GM19463 (cell line): ENCODE measurements at regions not wholly inside any gene's neighbourhood (a gene's known extent, or its start where the extent isn't known, plus 50 kb on each side); places are given as distances from the start of the nearest gene placed in this dataset.

Source experiments
- ATAC-seq: cut with Tn5 transposase; IDR thresholded peaks from one replicate; pipeline ENCODE4 v1.9.1; 2021; ENCODE audit warnings: mild to moderate bottlenecking, moderate library complexity; ENCODE audit not compliant: unreplicated experiment

- no peak for ATAC-seq
Observed at GRCh38 chr6:132934496-132934895, 120.1 kb downstream of the RPS12 start.

GRCh38 chr6:132936646-132937045 is 122.3 kb downstream of the RPS12 start:
- no peak for ATAC-seq

- ATAC-seq, result no peak
Observed at GRCh38 chr6:132937466-132937906, 123.1 kb downstream of the RPS12 start.

GRCh38 chr6:132948889-132949288 is 134.5 kb downstream of the RPS12 start:
- no peak for ATAC-seq

- no peak for ATAC-seq
Observed at GRCh38 chr6:132950566-132950965, 136.2 kb downstream of the RPS12 start.

GRCh38 chr6:132952031-132952867 is 137.9 kb downstream of the RPS12 start:
- no peak for ATAC-seq

- ATAC-seq, result no peak
Observed at GRCh38 chr6:132952986-132953385, 138.6 kb downstream of the RPS12 start.

GRCh38 chr6:132954222-132954621 is 139.9 kb downstream of the RPS12 start:
- no peak for ATAC-seq

GRCh38 chr6:132954936-132955335 is 140.6 kb downstream of the RPS12 start:
- ATAC-seq, result no peak

GRCh38 chr6:132959639-132960326 is 145.4 kb downstream of the RPS12 start:
- ATAC-seq, result no peak

- no peak for ATAC-seq
Observed at GRCh38 chr6:132960720-132961119, 146.4 kb downstream of the RPS12 start.

GRCh38 chr6:132961122-132961521 is 146.8 kb downstream of the RPS12 start:
- no peak for ATAC-seq

GRCh38 chr6:132961610-132962009 is 147.2 kb downstream of the RPS12 start:
- ATAC-seq, result no peak

- ATAC-seq, result peak; percentile 63
Observed at GRCh38 chr6:132962936-132963868, 148.8 kb downstream of the RPS12 start.

- no peak for ATAC-seq
Observed at GRCh38 chr6:132964101-132964867, 149.9 kb downstream of the RPS12 start.

- ATAC-seq, result no peak
Observed at GRCh38 chr6:132964868-132965382, 150.6 kb downstream of the RPS12 start.

- no peak for ATAC-seq
Observed at GRCh38 chr6:132967871-132968270, 153.5 kb downstream of the RPS12 start.

GRCh38 chr6:132968419-132968950 is 154.1 kb downstream of the RPS12 start:
- no peak for ATAC-seq

- no peak for ATAC-seq
Observed at GRCh38 chr6:132969196-132969595, 154.8 kb downstream of the RPS12 start.

- ATAC-seq, result no peak
Observed at GRCh38 chr6:132971676-132972075, 157.3 kb downstream of the RPS12 start.
